HG02763 (cell line): ENCODE measurements at regions not wholly inside any gene's neighbourhood (a gene's known extent, or its start where the extent isn't known, plus 50 kb on each side); places are given as distances from the start of the nearest gene placed in this dataset.
"Not testable (repeated sequence)": the region's sequence is repeated elsewhere in the genome, so short reads cannot be mapped to it uniquely, and the experiment has no call there.

Experiments used
- ATAC-seq: cut with Tn5 transposase; IDR thresholded peaks from one replicate; pipeline ENCODE4 v1.9.1; 2021; ENCODE audit warnings: mild to moderate bottlenecking, moderate library complexity; ENCODE audit not compliant: unreplicated experiment

- not testable (repeated sequence) for ATAC-seq
These were observed 249.1 kb downstream of the GOLGA6L6 start for GRCh38 chr15:20292422-20293005.

DNA sequence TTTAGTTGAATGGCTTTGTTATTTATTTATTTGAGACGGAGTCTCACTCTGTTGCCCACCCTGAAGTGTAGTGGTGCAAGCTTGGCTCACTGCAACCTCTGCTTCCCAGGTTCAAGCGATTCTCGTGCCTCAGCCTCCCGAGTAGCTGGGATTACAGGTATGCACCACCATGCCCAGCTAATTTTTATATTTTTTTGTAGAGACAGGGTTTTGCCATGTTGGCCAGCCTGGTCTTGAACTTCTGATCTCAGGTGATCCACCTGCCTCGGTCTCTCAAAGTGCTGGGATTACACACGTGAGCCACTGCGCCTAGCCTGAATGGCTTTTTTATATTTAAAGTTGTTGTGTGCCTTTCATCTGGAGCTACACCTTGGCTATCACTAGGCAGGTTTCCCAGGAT lies 250.0 kb downstream of the GOLGA6L6 start:
- ATAC-seq, result not testable (repeated sequence)

DNA sequence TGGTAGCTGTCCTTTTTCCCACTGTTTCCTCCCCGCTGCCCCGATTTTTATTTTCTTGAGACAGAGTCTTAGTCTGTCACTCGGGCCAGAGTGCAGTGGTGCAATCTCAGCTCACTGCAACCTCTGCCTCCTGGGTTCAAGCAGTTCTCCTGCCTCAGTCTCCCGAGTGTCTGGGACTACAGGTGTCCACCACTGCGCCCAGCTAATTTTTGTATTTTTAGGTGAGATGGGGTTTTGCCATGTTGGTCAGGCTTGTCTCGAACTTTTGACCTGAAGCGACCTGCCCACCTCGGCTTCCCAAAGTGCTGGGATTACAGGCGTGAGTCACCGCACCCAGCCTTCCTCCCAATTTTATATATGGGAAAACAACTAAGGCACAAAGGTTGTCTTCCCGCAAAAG lies 251.0 kb downstream of the GOLGA6L6 start:
- ATAC-seq, result not testable (repeated sequence)

DNA sequence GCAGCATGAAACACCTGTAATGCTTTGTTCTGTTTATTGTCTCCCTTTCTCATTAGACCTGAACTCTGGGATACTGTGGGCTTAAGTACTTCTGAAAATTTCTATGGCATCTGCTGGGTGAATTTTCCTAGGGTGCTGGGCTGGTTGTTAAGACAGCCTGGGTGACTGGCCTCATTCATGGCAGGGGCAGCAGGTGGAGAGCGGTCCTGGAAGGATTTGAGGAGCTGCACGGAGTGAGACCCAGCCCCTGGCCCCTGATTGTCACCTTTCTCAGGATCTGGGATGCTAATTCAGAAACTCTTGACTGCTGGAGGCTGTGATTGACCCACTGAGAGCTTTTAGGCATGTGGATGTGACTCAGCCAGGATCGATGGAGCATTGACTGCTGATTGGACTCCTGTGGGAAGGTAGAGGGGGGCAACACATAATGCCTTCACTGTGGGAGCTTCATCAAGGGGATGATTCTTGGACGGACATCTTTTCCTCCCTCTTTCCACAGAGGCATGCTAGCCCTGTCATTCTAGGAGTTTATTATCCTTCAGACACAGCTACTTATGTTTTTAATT lies 252.0 kb downstream of the GOLGA6L6 start:
- not testable (repeated sequence) for ATAC-seq

GRCh38 chr15:20288800-20289537 lies 252.6 kb downstream of the GOLGA6L6 start:
- ATAC-seq, result not testable (repeated sequence)

- not testable (repeated sequence) for ATAC-seq
These were observed 255.0 kb downstream of the GOLGA6L6 start for GRCh38 chr15:20286559-20286958.

DNA sequence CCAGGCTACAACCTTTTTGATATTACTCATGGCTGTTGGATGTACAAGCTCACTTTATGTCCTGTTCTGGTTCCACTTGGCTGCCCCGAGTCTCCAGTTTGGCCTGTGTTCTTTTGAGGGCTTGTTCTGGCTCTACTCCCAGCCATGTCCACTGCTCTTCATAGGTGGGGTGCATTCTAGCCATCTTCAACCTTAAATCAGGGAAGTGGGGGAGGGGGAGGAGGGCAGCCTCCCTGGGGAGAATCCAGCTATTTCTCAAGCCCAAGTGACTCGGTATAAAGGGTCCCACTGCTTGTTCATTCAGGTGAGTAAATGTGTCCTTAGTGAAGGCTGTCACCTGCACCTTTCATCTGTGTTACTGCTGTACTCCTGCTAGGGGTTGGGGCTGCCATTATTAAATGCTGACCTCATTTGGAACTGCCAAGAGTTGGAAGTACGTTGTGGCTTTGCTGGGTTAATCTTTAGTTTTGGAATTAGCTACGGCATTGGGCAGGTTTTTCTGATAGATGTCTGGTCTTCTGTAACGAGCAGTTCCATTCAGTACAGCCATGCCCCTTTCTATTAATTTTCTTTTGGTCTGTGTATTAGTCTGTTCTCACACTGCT lies 255.8 kb downstream of the GOLGA6L6 start:
- ATAC-seq, result not testable (repeated sequence)

- not testable (repeated sequence) for ATAC-seq
These were observed 256.6 kb downstream of the GOLGA6L6 start for GRCh38 chr15:20284891-20285535.

GRCh38 chr15:20283651-20284050 lies 257.9 kb downstream of the GOLGA6L6 start:
- not testable (repeated sequence) for ATAC-seq

GRCh38 chr15:20282491-20282943 lies 259.1 kb downstream of the GOLGA6L6 start:
- ATAC-seq, result not testable (repeated sequence)

DNA sequence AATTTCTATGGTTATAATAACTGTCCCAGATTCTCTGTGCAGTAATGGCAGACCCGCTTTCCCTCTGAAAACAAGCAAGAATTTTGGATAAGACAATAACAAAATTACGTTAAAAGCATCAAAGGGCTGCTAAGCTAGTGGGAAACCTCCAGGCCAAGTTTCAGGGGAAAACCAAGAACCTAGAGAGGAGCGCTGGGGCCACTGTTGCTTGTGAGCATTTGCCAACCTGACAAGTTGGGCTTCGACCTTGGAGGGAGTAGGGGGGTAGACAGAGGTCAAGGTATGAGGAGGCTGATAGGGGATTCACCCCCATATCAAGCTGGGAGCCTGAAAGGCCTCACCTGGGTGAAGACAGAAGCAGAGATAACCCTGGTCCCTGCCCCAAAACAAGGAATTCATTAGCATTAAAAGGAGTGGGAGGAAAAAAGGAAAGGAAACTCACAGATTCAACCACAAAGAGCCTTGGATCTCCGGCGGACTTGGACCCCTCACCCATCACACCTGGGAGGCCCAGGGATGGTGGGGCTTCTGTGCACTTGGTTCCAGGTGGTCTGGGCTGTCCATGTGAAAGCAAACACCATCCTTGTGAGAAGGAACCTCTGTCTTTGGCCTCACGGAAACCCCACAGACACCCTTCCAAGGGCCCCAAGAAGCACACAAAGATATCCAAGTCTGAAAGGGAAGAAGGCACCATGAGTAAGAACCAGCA lies 259.9 kb downstream of the GOLGA6L6 start:
- not testable (repeated sequence) for ATAC-seq

GRCh38 chr15:20280933-20281463 lies 260.6 kb downstream of the GOLGA6L6 start:
- no peak for ATAC-seq

GRCh38 chr15:20280141-20280932 lies 261.3 kb downstream of the GOLGA6L6 start:
- ATAC-seq, result not testable (repeated sequence)

GRCh38 chr15:20279056-20279455 lies 262.5 kb downstream of the GOLGA6L6 start:
- not testable (repeated sequence) for ATAC-seq

DNA sequence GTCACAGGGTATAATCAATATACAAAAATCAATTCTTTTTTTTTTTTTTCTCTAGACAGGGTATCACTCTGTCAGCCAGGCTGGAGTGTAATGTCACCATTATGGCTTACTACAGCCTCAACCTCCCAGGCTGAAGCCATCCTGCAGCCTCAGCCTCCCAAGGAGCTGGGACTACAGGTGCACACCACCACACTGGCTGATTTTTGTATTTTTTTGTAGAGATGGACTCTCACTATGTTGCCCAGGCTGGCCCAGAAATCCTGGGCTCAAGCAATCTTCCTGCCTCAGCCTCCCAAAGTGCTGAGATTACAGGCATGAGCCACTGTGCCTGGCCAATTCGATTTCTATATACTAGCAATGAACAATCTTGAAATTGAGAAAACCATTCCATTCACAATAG lies 263.2 kb downstream of the GOLGA6L6 start:
- not testable (repeated sequence) for ATAC-seq

GRCh38 chr15:20277451-20277850 lies 264.1 kb downstream of the GOLGA6L6 start:
- not testable (repeated sequence) for ATAC-seq

DNA sequence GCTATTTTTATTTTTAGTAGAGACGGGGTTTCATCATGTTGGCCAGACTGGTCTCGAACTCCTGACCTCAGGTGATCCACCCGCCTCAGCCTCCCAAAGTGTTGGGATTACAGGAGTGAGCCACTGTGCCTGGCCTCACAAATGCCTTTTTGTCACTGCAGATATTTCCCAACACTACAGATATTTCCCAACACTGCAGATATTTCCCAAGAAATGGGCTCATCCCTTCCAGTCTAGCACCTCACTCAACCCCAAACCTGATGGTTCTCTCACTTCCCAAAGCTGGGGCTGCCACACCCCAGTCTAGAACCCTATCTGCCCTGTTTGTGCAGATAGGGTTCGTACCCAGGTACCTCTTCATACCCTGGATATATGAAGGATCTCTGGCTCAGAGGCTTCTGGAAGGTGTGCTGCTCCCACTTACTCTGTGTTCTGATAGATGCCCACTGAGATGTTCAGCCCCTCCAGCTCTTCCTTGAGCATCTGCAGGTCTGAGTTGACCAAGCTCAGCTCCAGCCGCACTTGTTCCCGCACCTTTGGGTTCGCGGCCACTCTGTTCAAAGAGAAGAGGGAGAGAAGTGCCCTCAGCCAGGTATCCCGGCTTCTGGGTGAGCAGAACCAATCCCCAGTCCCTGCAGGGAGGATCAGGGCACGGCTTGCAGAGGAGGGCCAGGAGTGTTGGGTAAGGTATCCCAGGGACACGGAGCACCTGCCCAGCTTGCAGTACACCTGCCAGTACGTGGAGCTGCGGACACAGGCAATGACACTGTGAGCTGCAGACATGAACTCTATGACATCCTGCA lies 265.1 kb downstream of the GOLGA6L6 start:
- ATAC-seq, result not testable (repeated sequence)

DNA sequence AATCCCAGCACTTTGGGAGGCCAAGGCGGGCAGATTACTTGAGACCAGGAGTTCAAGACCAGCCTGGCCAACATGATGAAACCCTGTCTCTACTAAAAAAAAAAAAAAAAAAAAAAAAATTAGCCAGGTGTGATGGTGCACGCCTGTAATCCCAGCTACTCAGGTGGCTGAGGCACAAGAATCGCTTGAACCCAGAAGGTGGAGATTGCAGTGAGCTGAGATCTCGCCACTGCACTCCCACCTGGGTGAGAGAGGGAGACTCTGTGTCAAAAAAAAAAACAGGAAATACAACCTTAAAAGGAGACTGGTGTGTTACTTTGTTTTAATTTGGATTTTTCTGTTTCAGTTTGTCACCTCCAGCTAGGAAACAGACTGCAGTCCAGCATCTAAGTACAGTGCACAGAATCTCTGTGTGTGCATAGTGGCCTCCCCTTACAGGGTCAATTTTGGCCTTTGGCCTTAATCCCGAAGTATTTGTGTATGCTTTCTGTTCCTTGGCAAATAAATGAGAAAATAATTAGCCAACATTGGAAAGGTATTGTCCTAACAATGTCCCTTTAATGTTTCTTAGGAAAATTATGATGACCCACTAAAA lies 266.1 kb downstream of the GOLGA6L6 start:
- not testable (repeated sequence) for ATAC-seq
